Loucy (cell line): ENCODE measurements at regions not wholly inside any gene's neighbourhood (a gene's known extent, or its start where the extent isn't known, plus 50 kb on each side); places are given as distances from the start of the nearest gene placed in this dataset.

Experiments used
- CTCF ChIP-seq: fragments of 200-600 bp; sonication (generic); conservative IDR thresholded peaks from 2 replicates; pipeline ENCODE4 v1.5.1; 2014; ENCODE audit warnings: mild to moderate bottlenecking, antibody characterized with exemption, low read length
- EZH2phosphoT487 ChIP-seq: fragments of 200-600 bp; IDR thresholded peaks from 2 replicates; pipeline ENCODE4 v1.6.1; 2018; ENCODE audit warnings: antibody characterized with exemption, mild to moderate bottlenecking, moderate library complexity, borderline replicate concordance

- TF ChIP-seq CTCF = no peak
- no peak for TF ChIP-seq EZH2phosphoT487
Observed at GRCh38 chr12:98188650-98189077, 326.7 kb upstream of the TMPO start.
